GM18861 (cell line): ENCODE measurements at regions not wholly inside any gene's neighbourhood (a gene's known extent, or its start where the extent isn't known, plus 50 kb on each side); places are given as distances from the start of the nearest gene placed in this dataset.
"Not testable (repeated sequence)": the region's sequence is repeated elsewhere in the genome, so short reads cannot be mapped to it uniquely, and the experiment has no call there.

Experiments used
- ATAC-seq: cut with Tn5 transposase; IDR thresholded peaks from one replicate; pipeline ENCODE4 v1.9.1; 2021; ENCODE audit not compliant: unreplicated experiment

GRCh38 chr6:1013656-1014430 lies 298.1 kb upstream of the FOXQ1 start:
- ATAC-seq: no peak

- no peak for ATAC-seq
These were observed 302.8 kb upstream of the FOXQ1 start for GRCh38 chr6:1009103-1009502.

- ATAC-seq: no peak
These were observed 304.7 kb upstream of the FOXQ1 start for GRCh38 chr6:1007159-1007558.

- ATAC-seq: no peak
These were observed 306.8 kb upstream of the FOXQ1 start for GRCh38 chr6:1004885-1005630.

GRCh38 chr6:1003394-1004160 lies 308.3 kb upstream of the FOXQ1 start:
- no peak for ATAC-seq

GRCh38 chr6:1002989-1003388 lies 308.9 kb upstream of the FOXQ1 start:
- ATAC-seq: no peak

- no peak for ATAC-seq
These were observed 308.9 kb upstream of the EXOC2 start for GRCh38 chr6:1001655-1002349.

- ATAC-seq: no peak
These were observed 306.6 kb upstream of the EXOC2 start for GRCh38 chr6:999552-999951.

GRCh38 chr6:998551-998950 lies 305.6 kb upstream of the EXOC2 start:
- no peak for ATAC-seq

GRCh38 chr6:996271-996852 lies 303.4 kb upstream of the EXOC2 start:
- ATAC-seq: no peak

- ATAC-seq: no peak
These were observed 298.3 kb upstream of the EXOC2 start for GRCh38 chr6:991192-991591.

GRCh38 chr6:984031-984430 lies 291.1 kb upstream of the EXOC2 start:
- ATAC-seq: no peak

GRCh38 chr6:978937-979685 lies 286.2 kb upstream of the EXOC2 start:
- no peak for ATAC-seq

- not testable (repeated sequence) for ATAC-seq
These were observed 284.3 kb upstream of the EXOC2 start for GRCh38 chr6:977226-977625.

- ATAC-seq: no peak
These were observed 279.2 kb upstream of the EXOC2 start for GRCh38 chr6:971981-972640.

- ATAC-seq: no peak
These were observed 275.9 kb upstream of the EXOC2 start for GRCh38 chr6:968791-969190.

GRCh38 chr6:967701-968100 lies 274.8 kb upstream of the EXOC2 start:
- no peak for ATAC-seq

- ATAC-seq: no peak
These were observed 272.4 kb upstream of the EXOC2 start for GRCh38 chr6:965343-965742.

GRCh38 chr6:963456-963855 lies 270.5 kb upstream of the EXOC2 start:
- no peak for ATAC-seq
